Upper lobe of left lung (tissue), 6 donors: ENCODE measurements at regions not wholly inside any gene's neighbourhood (a gene's known extent, or its start where the extent isn't known, plus 50 kb on each side); places are given as distances from the start of the nearest gene placed in this dataset.

Experiments
- ATAC-seq, 2 donors: fragments of 200-7000 bp; cut with Tn5 transposase; one replicate each; pipeline ENCODE4 v1.9.1; 2022; ENCODE audit warnings: mild to moderate bottlenecking in 2 of 2, moderate library complexity in 2 of 2; ENCODE audit not compliant: low FRiP score in 2 of 2
- DNase-seq, 2 donors: peaks; one replicate each; pipeline ENCODE4 v3.0.0-alpha.2; 2019 to 2020
- H3K27ac ChIP-seq, 4 donors: fragments of 200-600 bp; sonication (generic); one replicate each; pipeline ENCODE4 v1.5.1; 2016 to 2019
- H3K27me3 ChIP-seq, 4 donors: fragments of 200-600 bp; sonication (generic); one replicate each; pipeline ENCODE4 v1.5.1; 2017 to 2019
- H3K36me3 ChIP-seq, 4 donors: fragments of 200-600 bp; sonication (generic); one replicate each; pipeline ENCODE4 v1.5.1; 2016 to 2019
- H3K4me1 ChIP-seq, 4 donors: fragments of 200-600 bp; sonication (generic); one replicate each; pipeline ENCODE4 v1.5.1; 2018 to 2019
- H3K4me3 ChIP-seq, 4 donors: fragments of 200-600 bp; sonication (generic); one replicate each; pipeline ENCODE4 v1.5.1; 2017 to 2019; ENCODE audit warnings: mild to moderate bottlenecking in 2 of 4, moderate library complexity in 1 of 4
- H3K9me3 ChIP-seq, 4 donors: fragments of 200-600 bp; sonication (generic); one replicate each; pipeline ENCODE4 v1.5.1; 2018 to 2019
- EP300 ChIP-seq, 4 donors: sonication (generic); formaldehyde crosslinking; IDR thresholded peaks; one replicate each; pipeline ENCODE4 v1.5.1; 2017; ENCODE audit warnings: antibody characterized with exemption in 4 of 4, control low read depth in 2 of 4
- POLR2A ChIP-seq, 4 donors: fragments of 450-650 bp; IDR thresholded peaks; one replicate each; pipeline ENCODE4 v1.5.1; 2016 to 2017; ENCODE audit warnings: antibody characterized with exemption in 4 of 4, mild to moderate bottlenecking in 2 of 4
- POLR2AphosphoS5 ChIP-seq, 2 donors: sonication (generic); formaldehyde crosslinking; IDR thresholded peaks; one replicate each; pipeline ENCODE4 v1.5.1; 2017; ENCODE audit warnings: antibody characterized with exemption in 2 of 2
- WGBS, 2 donors: methylation state at CpG; one replicate each; pipeline ENCODE4 v1.1.5; 2017 to 2018; 5-methylcytosine and 5-hydroxymethylcytosine counted together
- TF ChIP-seq, protein P1 (sequence below), 6 experiments: fragments of 450-650 bp in 4 of 6; fragments of 200-600 bp in 2 of 6; sonication (generic) in 2 of 6; IDR thresholded peaks; one replicate each; pipeline ENCODE4 v1.5.1; 2016 to 2019; ENCODE audit warnings: antibody characterized with exemption in 6 of 6
- donor health status: DM: no; HTN: no; CAD: no; lungs with moderate emphysema.
- donor health status: DM: no; HTN: yes; CAD: no; lungs with severe emphysema.

DNA sequence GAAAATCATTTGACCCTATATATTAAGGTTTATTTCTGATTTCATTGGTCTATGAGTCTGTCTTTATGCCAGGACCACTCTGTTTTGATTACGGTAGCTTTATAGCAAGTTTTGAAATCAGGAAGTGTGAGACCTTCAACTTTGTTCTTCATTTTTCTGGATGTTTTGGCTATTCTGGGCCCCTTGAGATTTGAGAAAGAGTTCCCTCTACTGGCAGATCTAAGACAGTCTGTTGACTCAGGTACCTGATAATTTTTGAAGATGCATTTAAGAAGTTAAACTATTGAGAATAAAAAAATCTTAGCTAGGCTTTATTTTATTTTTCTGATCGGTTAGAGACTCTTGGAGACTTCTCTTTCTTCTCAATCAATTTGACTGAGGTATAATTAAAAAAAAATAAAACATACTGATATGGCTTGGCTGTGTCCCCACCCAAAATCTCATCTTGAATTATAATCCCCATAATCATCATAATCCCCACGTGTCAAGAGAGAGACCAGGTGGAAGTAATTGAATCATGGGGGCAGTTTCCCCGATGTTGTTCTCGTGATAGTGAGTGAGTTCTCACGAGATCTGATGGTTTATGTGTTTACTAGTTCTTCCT is 209.2 kb downstream of the SNX10 start:
- Histone ChIP-seq H3K4me1 (no peaks in the 10 kb centered on the region), H3K36me3 (no peaks in the 10 kb centered on the region), H3K9me3 (no peaks in the 10 kb centered on the region), H3K27me3 (no peaks in the 10 kb centered on the region), H3K27ac (no peak overlapping the region), H3K4me3 (no peak overlapping the region)
- WGBS, 2 donors, result 66 to 75% methylated on average over 6 of the region's 6 CpGs
- no peak for DNase-seq
- peak in 1 of 2 donors; percentile 58 for ATAC-seq
- TF ChIP-seq, protein P1, sequence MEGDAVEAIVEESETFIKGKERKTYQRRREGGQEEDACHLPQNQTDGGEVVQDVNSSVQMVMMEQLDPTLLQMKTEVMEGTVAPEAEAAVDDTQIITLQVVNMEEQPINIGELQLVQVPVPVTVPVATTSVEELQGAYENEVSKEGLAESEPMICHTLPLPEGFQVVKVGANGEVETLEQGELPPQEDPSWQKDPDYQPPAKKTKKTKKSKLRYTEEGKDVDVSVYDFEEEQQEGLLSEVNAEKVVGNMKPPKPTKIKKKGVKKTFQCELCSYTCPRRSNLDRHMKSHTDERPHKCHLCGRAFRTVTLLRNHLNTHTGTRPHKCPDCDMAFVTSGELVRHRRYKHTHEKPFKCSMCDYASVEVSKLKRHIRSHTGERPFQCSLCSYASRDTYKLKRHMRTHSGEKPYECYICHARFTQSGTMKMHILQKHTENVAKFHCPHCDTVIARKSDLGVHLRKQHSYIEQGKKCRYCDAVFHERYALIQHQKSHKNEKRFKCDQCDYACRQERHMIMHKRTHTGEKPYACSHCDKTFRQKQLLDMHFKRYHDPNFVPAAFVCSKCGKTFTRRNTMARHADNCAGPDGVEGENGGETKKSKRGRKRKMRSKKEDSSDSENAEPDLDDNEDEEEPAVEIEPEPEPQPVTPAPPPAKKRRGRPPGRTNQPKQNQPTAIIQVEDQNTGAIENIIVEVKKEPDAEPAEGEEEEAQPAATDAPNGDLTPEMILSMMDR (IDR thresholded peaks at IDR 0.05), result peak in 4 of 6 experiments; percentile 24 to 45 (median 34)
- no peak for TF ChIP-seq POLR2AphosphoS5 (IDR thresholded peaks at IDR 0.05)
- no peak for TF ChIP-seq POLR2A (IDR thresholded peaks at IDR 0.05)
- TF ChIP-seq EP300 (IDR thresholded peaks at IDR 0.05), result no peak

DNA sequence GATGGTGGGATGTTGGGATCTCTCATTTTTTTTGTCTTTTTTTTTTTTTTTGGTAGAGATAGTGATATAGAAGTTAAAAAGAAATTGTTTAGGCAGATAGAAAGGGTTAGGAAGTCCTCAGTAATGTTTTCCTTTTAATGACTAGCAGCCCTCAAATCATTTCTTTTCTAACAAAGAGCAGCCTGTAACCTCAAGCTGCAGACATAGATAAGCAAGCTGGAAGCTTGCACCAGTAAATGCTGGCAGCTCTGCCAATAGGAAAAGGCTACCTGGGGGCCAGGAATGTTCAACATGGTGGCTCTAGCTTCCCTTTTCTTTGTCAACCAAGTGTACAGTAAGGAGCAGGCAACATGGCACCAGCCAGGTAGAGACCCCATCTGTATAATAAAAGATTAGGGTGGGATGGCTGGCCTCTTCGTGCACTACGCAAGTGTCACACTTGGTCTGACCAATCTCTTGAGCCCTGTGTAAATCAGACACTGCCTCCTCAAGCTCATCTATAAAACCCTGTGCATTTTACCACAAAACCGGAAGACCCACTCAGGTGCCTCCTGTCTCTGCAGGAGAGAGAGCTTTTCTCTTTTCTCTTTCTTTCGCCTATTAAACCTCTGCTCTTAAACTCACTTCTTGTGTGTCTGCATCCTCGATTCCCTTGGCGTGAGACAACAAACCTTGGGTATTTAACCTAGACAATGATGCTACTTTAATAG is 212.9 kb downstream of the SNX10 start:
- Histone ChIP-seq H3K4me1 (no peaks in the 10 kb centered on the region), H3K27me3 (no peaks in the 10 kb centered on the region), H3K4me3 (no peak overlapping the region), H3K27ac (no peak overlapping the region), H3K36me3 (no peaks in the 10 kb centered on the region), H3K9me3 (no peaks in the 10 kb centered on the region)
- 81 to 84% methylated on average over 6 of the region's 6 CpGs for WGBS, 2 donors
- ATAC-seq (no peak), DNase-seq (no peak)
- no peak for TF ChIP-seq EP300 (IDR thresholded peaks at IDR 0.05)
- TF ChIP-seq POLR2A (IDR thresholded peaks at IDR 0.05), result no peak
- TF ChIP-seq POLR2AphosphoS5 (IDR thresholded peaks at IDR 0.05), result no peak
- TF ChIP-seq, protein P1 (IDR thresholded peaks at IDR 0.05), result no peak

DNA sequence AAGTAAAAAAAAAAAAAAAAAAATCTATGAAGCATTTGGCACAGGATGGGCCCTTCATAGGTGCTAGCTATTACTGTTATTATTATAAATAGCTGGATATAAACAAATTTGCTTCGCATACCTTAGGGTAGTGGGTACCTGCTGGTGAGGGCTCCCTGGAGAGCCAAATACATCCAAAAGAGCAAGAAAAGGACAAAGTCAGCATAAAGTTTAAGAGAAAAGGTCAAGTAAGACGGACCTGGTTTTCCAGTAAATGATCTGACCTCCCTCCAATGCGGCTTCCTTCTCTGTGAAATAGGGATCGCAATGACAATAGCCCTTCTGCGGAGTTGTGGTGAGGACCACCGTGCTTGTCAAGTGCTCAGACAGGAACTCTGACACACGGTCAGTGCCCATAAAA is 214.5 kb downstream of the SNX10 start:
- Histone ChIP-seq H3K27ac (no peak overlapping the region), H3K36me3 (no peaks in the 10 kb centered on the region), H3K4me1 (no peaks in the 10 kb centered on the region), H3K27me3 (no peaks in the 10 kb centered on the region), H3K4me3 (no peak overlapping the region), H3K9me3 (no peaks in the 10 kb centered on the region)
- DNase-seq, result no peak
- 91 to 92% methylated on average over 7 of the region's 7 CpGs for WGBS, 2 donors
- ATAC-seq, result no peak
- TF ChIP-seq EP300 (IDR thresholded peaks at IDR 0.05) (no peak), POLR2A (IDR thresholded peaks at IDR 0.05) (no peak), POLR2AphosphoS5 (IDR thresholded peaks at IDR 0.05) (no peak)
- TF ChIP-seq, protein P1 (IDR thresholded peaks at IDR 0.05), result no peak

DNA sequence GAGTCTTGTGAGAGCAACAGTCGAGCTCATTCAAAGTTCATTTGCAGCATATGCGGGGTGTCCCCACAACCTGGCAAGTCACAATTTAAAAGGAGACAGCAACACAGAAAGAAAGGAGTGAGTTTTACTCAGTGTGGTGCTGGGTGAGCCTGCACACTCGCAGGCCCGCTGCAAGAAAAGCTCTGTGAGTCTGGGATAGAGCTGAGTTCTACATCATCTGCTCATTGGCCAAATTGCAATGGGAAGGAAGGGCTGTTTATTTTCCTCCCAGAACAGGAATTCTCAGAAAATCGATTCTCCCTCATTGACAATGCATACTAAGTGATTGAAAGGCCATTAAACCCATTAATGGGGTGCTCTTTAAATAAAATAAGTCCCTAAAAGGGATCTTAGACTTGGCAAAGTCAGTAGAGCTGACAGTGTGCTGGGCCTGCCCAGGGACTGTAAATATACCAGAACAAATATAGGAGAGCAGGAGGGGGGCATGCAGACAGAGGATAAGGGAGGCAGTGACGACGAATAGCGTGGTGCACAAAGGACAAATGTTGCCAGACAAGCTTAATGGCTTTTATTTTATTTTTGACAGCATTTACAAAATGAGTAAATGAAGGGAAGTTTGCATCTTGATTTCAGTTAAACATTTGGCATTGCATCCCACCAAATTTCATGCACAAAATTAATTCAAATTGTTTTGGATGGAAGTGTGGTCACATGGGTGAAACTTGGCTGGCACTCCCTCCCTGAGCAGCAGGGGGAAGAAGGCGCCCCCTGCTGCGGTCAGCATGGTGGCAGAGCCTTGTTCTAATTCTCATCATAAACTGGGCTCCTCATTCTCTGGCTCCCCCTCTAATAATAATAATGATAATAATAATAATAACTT is 215.7 kb downstream of the SNX10 start:
- TF ChIP-seq, protein P1 (IDR thresholded peaks at IDR 0.05), result no peak
- no peak for TF ChIP-seq EP300 (IDR thresholded peaks at IDR 0.05)
- no peak for TF ChIP-seq POLR2AphosphoS5 (IDR thresholded peaks at IDR 0.05)
- TF ChIP-seq POLR2A (IDR thresholded peaks at IDR 0.05), result no peak
- no peaks in the 10 kb centered on the region for H3K9me3 ChIP-seq
- WGBS, 2 donors, result 80 to 81% methylated on average over 10 of the region's 10 CpGs
- no peaks in the 10 kb centered on the region for H3K27me3 ChIP-seq
- no peaks in the 10 kb centered on the region for H3K4me1 ChIP-seq
- H3K27ac ChIP-seq, result no peak overlapping the region
- DNase-seq, result no peak
- H3K36me3 ChIP-seq, result no peaks in the 10 kb centered on the region
- H3K4me3 ChIP-seq, result no peak overlapping the region
- no peak for ATAC-seq
